H7 (cell line): ENCODE measurements at regions not wholly inside any gene's neighbourhood (a gene's known extent, or its start where the extent isn't known, plus 50 kb on each side); places are given as distances from the start of the nearest gene placed in this dataset.
A peak's percentile ranks its signal among the peaks of the same experiment; 100 is the strongest.

Experiments used
- DNase-seq: peaks from one replicate; pipeline ENCODE4 v3.0.0; 2012
- H3K27me3 ChIP-seq: 2 replicates; pipeline ENCODE4 v1.6.0; 2011; ENCODE audit warnings: mild to moderate bottlenecking, low read length; ENCODE audit not compliant: control insufficient read depth, insufficient read depth
- H3K36me3 ChIP-seq: replicated peaks from 2 replicates; pipeline ENCODE4 v1.5.1; 2011; ENCODE audit warnings: low read length; ENCODE audit not compliant: control insufficient read depth, insufficient read depth
- H3K4me3 ChIP-seq: 2 replicates; pipeline ENCODE4 v1.5.1; 2011; ENCODE audit warnings: low read depth, mild to moderate bottlenecking, control low read depth, low read length, moderate library complexity; ENCODE audit not compliant: insufficient read depth

DNA sequence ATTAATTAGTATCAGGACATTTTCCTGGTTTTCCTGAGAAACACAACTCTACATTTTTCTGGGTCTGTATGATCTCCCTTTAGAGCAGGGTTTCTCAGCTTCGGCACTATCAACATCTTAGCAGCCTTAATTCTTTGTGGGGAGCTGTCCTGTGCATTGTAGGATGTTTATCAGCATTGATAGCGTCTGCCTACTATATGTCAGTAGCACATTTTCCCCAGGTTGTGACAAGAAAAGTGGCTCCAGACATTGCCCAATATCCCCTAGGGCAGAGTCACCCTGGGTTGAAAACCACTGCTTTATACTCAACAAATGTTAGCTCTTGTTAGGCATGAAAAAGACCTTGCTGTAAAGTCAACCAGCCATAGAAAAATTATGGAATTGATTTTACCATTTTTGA, 195.1 kb upstream of the FMN2 start:
- H3K27me3 ChIP-seq = no peaks in the 10 kb centered on the region
- DNase-seq = no peak
- H3K4me3 ChIP-seq = no peak overlapping the region
- no peaks in the 10 kb centered on the region for H3K36me3 ChIP-seq

DNA sequence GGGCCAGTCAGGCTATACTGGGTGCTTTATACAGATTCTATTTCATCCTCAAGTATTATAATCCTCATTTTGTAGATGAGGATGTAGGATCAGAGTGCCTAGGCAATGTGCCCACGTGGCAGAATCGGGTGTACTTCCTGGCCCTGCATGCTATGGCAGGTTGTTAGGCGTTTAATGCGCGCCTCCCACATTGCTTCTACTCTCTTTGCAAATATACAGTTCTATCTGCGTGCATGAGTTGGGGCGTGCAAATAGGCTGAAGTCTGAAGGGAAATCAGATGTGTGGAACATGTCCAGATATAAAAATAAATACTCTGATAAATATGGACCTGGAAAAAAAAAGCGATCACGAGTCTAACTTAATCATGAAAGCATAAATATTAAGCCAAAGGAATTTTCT, 194.7 kb upstream of the FMN2 start:
- Histone ChIP-seq H3K4me3 (no peak overlapping the region), H3K27me3 (no peaks in the 10 kb centered on the region), H3K36me3 (no peaks in the 10 kb centered on the region)
- DNase-seq = no peak

DNA sequence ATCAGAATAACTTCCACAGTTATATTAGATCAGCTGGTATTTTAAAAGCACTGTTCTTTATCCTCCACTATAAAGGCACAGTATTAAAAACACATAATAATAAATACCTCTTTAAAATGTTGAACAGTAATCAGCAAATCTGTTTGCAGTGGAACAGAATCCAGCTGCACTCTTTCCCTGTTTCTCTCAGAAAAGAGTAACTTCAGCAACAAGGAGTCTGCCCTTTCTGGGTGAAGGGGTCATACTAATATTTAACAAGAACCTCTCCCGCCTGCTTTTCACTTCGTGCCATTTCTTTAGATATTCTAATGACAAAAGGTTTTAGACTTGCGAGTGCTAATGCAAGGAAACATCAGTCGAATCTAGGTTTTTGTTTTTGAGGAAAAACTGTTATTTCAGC, 194.2 kb upstream of the FMN2 start:
- H3K27me3 ChIP-seq = no peaks in the 10 kb centered on the region
- no peak overlapping the region for H3K4me3 ChIP-seq
- no peaks in the 10 kb centered on the region for H3K36me3 ChIP-seq
- DNase-seq = no peak

DNA sequence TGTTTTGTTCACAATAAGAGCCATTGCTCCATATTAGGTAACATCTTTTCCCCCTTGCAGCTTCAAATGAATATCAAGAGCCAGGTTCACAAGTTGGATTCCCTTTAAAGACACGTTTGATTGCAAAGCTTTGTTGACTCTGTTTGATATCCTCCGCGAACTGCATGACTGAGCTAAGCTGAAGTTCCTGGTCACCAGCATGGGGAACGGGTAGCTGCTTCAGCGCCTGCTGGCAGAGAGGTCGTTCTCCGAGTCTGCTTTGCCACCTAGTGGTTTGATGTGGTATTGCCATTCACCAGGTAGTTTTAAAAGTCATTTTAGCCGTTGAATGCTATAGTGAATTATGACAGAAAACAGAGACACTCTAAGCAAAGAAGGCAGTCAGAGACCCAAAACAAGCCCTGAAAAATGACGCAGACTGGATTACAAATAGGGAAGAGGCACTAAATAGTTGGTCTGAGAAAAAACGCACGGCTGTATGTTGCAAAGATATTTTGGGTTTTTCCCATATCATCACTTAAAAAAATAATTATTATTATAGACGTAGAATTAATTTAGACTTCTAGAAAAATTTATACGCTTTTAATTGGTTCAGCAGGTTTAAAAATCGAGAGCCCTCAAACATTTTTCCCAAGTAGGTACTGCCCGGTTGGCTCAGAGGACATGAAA, 193.5 kb upstream of the FMN2 start:
- no peak overlapping the region for H3K4me3 ChIP-seq
- DNase-seq = peak; percentile 81
- no peaks in the 10 kb centered on the region for H3K27me3 ChIP-seq
- no peaks in the 10 kb centered on the region for H3K36me3 ChIP-seq

DNA sequence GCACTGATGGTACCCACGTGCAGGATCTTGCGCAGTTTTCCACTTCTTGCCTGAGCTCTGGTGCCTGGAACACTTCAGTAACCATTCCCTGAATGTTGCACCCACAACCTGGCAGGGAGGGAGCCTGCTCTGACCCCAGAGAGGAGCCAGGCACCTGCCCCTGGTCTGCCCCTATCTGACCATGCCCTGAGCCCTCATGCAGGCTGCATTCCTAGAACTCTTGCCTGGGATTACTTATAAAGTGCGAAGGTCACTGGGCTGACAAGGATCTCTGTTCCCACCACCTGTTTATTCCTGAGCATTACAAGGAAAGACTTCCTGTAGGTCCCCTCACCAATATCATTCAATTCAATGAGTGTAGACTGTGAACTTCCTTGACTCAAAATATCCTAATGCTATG, 191.9 kb upstream of the FMN2 start:
- H3K4me3 ChIP-seq = no peak overlapping the region
- no peak for DNase-seq
- H3K27me3 ChIP-seq = no peaks in the 10 kb centered on the region
- no peaks in the 10 kb centered on the region for H3K36me3 ChIP-seq

DNA sequence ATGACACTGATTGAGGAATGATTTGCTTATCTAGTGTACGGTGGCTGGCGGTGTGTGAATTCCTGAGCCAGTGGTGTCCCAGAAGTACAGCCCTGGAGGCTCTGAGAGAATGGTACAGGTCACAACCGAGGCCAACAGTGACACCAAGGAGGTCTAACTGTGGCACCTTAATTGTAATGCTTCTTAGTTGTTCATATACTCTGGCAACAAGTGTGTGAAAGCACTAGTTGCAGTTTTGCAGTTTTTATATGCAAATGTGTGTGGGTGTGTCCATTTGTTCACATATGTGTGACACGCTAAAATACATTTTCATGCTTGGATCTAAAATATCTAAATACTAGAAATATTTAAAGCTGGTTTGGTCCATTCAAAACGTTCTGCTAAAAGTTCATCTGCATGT, 185.3 kb upstream of the FMN2 start:
- peaks cover 4% of the 10 kb centered on the region; the same call in 1 of the 2 replicates for H3K36me3 ChIP-seq
- H3K4me3 ChIP-seq = no peak overlapping the region
- no peaks in the 10 kb centered on the region for H3K27me3 ChIP-seq
- no peak for DNase-seq

DNA sequence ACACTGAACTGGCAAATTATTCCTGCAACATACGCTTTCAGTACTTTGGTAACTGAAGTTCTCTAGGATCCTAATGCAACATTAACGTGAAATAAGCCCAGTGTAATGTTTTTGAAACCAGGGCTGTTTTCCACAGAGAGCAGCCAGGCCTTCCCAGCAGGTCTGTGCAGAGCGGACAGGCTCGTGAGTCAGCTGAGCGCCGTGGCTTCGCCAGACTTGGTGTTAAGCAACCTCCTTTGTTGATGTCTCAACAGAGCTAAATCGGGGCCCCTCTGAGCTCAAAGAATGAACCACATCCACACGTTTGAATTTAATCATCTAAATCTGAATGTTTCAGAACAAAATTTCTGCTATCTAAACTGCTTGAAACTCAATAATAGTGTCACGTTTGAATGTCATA, 181.8 kb upstream of the FMN2 start:
- Histone ChIP-seq H3K27me3 (no peaks in the 10 kb centered on the region), H3K36me3 (peaks cover 4% of the 10 kb centered on the region; the same call in 1 of the 2 replicates), H3K4me3 (no peak overlapping the region)
- DNase-seq = no peak

DNA sequence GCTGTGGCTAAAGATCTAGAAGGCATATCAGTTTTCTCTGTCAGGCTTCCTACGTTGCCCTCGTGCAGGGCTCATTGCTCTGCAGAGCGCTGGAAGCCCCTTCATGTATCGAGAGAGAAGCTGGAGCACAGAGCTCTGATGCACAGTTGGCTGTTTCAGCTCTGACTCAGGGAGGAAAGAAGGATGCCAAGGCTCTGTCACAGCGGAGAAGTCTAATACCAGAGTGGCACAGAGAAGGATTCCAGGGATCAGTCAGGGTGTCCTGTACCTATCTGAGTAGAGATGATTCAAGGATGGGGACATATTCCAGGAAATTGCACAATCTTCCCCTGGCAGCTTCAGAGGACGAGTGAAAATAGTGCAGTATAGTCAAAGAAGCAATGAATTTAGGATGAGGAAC, 179.2 kb upstream of the FMN2 start:
- Histone ChIP-seq H3K36me3 (peaks cover 4% of the 10 kb centered on the region; the same call in 1 of the 2 replicates), H3K4me3 (no peak overlapping the region), H3K27me3 (no peaks in the 10 kb centered on the region)
- DNase-seq = no peak

DNA sequence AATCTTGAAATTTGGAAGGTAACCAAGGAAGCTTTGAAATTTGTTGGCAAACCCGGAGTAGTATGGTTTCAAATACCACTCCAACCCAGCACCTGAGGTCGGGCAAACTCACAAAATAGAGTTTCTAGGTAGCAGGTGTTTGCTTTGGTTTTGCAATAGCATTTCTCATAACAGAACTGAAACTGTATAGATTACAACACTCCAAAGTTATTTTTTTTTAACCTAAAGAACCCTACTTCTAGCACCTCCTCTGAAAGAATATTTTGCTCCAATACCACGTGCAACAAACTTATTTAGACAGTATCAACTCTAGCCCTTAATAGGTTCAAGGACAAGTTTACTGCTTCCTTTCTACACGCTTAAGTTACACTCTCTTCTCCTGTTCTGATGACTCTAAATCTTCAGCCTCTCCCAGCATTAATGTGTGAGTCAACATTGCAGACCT, 178.5 kb upstream of the FMN2 start:
- Histone ChIP-seq H3K4me3 (no peak overlapping the region), H3K36me3 (peaks cover 4% of the 10 kb centered on the region; the same call in 1 of the 2 replicates)

DNA sequence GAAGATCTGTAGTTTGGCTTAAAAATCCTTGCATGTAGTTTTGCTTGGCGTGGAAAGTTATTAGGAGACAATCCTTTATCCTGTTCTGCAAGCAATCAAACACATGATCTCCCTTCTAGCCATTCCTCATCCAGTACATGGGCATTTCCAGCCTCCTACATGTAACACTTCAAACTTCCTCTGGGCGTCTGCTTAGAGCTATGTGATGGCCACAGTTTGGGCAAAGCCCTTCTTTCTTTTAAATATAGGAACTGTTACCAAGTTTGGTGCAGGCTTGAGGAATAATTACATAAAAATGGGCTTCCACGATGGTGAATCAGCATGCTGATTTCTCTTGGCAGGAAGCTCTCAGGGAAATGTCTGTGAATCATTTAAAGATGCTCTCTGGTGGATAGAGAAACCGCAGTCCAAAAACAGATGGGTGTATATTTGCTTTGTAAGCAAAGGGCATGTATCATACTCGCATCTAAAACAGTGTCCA, 176.9 kb upstream of the FMN2 start:
- Histone ChIP-seq H3K27me3 (no peaks in the 10 kb centered on the region), H3K4me3 (no peak overlapping the region), H3K36me3 (no peaks in the 10 kb centered on the region)
- DNase-seq = peak; percentile 45

More for the DNA sequence above, 178.5 kb upstream of the FMN2 start:
- DNase-seq = no peak
- H3K27me3 ChIP-seq = no peaks in the 10 kb centered on the region

DNA sequence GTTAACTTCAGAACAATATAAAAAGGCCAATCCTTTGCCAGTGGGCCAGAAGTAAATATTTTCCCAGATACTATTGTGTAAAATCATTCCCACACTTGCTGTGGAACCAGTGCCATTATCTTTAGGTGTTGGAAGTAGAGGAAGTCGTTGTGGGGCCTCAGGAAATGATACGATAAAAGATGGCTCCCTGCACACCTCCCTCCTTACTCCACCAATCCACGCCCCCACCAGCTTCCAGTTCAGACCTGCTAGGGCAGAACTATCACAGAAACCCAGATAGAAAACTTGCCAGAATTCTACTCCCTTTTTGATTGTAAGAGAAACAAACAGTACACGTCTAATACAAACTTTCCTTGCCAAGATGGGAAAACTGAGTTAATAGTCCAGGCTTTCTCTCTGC, 173.0 kb upstream of the FMN2 start:
- H3K36me3 ChIP-seq = no peaks in the 10 kb centered on the region
- no peak overlapping the region for H3K4me3 ChIP-seq
- no peak for DNase-seq
- no peaks in the 10 kb centered on the region for H3K27me3 ChIP-seq

DNA sequence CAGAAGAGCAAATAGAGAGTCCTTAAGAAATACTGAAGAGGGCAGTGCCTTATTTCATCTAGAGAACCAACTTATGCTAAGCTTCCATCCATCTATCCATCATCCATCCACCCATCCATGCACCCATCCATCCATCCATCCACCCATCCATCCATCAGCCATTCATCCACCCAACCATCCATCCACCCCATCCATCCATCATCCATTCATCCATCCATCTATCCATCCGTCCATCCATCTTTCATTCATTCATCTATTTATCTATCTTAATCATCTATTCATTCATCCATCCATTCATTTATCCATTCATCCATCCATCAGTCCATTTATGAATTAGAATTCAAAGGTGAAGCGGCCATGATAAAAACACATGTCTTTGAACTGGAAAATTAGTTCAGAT, 171.5 kb upstream of the FMN2 start:
- Histone ChIP-seq H3K4me3 (no peak overlapping the region), H3K27me3 (no peaks in the 10 kb centered on the region), H3K36me3 (no peaks in the 10 kb centered on the region)
- no peak for DNase-seq

DNA sequence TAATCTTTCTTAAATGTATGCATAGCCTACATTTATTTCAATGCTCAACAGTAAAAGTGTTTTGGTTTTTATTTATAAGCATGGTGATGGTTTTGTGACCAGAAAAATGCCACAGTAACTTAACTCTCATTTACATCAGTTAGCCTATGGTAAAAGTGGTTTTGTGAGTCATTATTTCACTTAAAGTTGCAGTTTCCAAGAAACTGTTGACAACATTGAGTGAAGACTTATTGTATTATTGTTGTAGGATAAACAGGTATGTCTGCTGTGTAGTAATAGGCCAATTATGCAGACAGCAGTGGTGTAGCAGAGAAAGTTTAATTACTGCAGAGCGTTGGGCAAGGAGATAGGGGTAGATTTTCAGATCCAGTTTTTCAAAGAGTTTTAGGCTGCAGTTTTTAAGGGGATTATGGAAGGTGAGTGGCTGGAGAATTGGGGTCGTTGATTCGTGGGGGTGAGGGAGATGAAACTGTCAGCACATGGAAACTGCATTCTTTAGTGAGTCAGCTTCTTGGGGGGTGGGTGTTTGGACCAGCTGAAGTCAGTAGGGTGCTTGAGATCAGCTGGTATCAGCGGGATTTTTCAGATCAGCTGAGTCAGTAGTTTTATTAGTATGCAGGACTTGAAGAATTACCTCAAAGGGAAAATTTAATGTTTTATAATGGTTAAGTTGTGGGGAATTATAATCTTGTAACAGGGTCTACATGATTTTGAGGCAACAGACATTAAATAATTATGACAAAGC, 168.7 kb upstream of the FMN2 start:
- Histone ChIP-seq H3K4me3 (no peak overlapping the region), H3K27me3 (no peaks in the 10 kb centered on the region), H3K36me3 (no peaks in the 10 kb centered on the region)
- no peak for DNase-seq

DNA sequence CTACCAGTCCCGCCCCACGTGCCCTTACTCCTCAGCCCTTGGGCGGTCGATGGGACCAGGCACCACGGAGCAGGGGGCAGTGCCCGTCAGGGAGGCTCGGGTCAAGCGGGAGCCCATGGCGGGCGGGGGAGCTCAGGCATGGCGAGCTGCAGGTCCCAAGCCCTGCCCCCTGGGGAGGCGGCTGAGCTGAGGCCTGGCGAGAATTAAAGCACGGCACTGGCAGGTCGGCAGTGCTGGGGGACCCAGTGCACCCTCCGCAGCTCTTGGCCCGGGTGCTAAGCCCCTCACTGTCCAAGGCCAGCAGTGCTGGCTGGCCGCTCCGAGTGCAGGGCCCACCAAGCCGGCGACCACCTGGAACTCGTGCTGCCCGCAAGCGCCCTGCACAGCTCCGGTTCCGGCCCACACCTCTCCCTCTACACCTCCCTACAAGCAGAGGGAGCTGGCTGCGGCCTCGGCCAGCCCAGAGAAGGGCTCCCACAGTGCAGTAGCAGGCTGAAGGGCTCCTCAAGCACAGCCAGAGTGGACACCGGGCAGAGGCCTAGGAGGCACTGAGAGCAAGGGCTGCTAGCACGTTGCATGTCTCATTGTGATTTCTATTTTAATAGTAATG, 166.8 kb upstream of the FMN2 start:
- Histone ChIP-seq H3K4me3 (no peak overlapping the region), H3K27me3 (no peaks in the 10 kb centered on the region), H3K36me3 (no peaks in the 10 kb centered on the region)
- DNase-seq = no peak

DNA sequence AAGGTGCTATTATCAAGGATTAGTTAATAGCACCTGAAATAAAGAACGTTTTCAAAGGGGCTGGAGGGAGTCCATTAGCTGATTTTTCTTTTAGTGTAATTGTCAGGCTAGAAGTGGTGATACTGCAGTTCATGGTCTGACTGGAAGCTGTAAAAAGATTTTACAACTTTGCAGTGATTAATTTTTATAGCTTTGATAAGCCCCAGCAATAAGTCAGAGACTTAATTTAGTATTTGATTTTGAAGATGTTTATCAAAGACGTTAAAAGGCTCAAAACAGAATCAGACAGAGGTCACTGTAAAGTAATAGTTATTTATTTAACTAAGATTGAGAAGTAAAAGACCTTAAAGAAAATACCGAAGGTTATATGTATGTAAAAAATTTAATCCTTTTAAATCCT, 165.5 kb upstream of the FMN2 start:
- no peaks in the 10 kb centered on the region for H3K36me3 ChIP-seq
- no peak for DNase-seq
- no peaks in the 10 kb centered on the region for H3K27me3 ChIP-seq
- H3K4me3 ChIP-seq = no peak overlapping the region
